ENCODE measurements at regions not wholly inside any gene's neighbourhood (a gene's known extent, or its start where the extent isn't known, plus 50 kb on each side); places are given as distances from the start of the nearest gene placed in this dataset.

- Histone ChIP-seq H3K79me2 (ENCODE audit: control insufficient read depth, insufficient read depth, low read length) (no peaks in the 10 kb centered on the region), H2AFZ (ENCODE audit: low read depth, low read length) (no peak overlapping the region), H3K4me2 (ENCODE audit: insufficient read depth, low read length) (no peak overlapping the region), H3K27ac (ENCODE audit: insufficient read depth, low read depth, low read length) (no peak overlapping the region), H3K9me3 (replicated peaks; ENCODE audit: control insufficient read depth, insufficient read depth, low read length) (peaks cover 4% of the 10 kb centered on the region), H3K4me1 (ENCODE audit: control insufficient read depth, extremely low read depth, insufficient read depth, low read length) (no peaks in the 10 kb centered on the region), H3K9ac (replicated peaks; ENCODE audit: extremely low read depth, insufficient read depth, low read length) (no peak overlapping the region), H3K27me3 (ENCODE audit: control insufficient read depth in 2 of 2, insufficient read depth in 2 of 2, low read length in 2 of 2) (no peaks in the 10 kb centered on the region), H3K9me1 (replicated peaks; ENCODE audit: control insufficient read depth, extremely low read depth, insufficient read depth, low read length) (no peaks in the 10 kb centered on the region), H4K20me1 (replicated peaks; ENCODE audit: control insufficient read depth, extremely low read depth, insufficient read depth, low read length) (no peaks in the 10 kb centered on the region), H3K4me3 (replicated peaks in 1 of 3; ENCODE audit: insufficient read depth in 1 of 3, low read depth in 1 of 3, low read length in 3 of 3) (no peak overlapping the region), H3K36me3 (ENCODE audit: control insufficient read depth in 2 of 2, extremely low read depth in 1 of 2, insufficient read depth in 2 of 2, low read length in 2 of 2) (no peaks in the 10 kb centered on the region)
- intact Hi-C loops (cut with micrococcal nuclease) (no loop called here), dilution Hi-C loops (cut with MboI; ENCODE audit: extremely low pct_ligation_motif_present, low sequenced_read_pairs) (no loop called here)
- CTCF ChIA-PET = no interaction called here
- BruUV-seq (replicated peaks) = no TSS peak
- FAIRE-seq = no peak
- POLR2A ChIA-PET = no interaction called here
- DNase-seq (ENCODE audit: low read depth, low spot score) = no peak
- TF ChIP-seq JUN (IDR thresholded peaks at IDR 0.05; ENCODE audit: borderline replicate concordance, insufficient read depth, insufficient read length, low read depth) (no peak), FOS (IDR thresholded peaks at IDR 0.05; ENCODE audit: borderline replicate concordance, insufficient read depth, low read length) (no peak), MAX (IDR thresholded peaks at IDR 0.05; ENCODE audit: insufficient read depth, insufficient read length) (no peak), MYC (IDR thresholded peaks at IDR 0.05; ENCODE audit: low read depth, low read length) (no peak), CTCF (IDR thresholded peaks at IDR 0.05; ENCODE audit: extremely low read depth in 1 of 2, insufficient read depth in 1 of 2, low read depth in 1 of 2, low read length in 2 of 2) (no peak), POLR2A (IDR thresholded peaks at IDR 0.05; ENCODE audit: low read depth, low read length) (no peak), POLR2AphosphoS5 (IDR thresholded peaks at IDR 0.05; ENCODE audit: insufficient read depth, low read depth, low read length) (no peak)
Observed at GRCh38 chr1:14320986-14321385, 277.5 kb upstream of the KAZN start.

GRCh38 chr1:14321422-14321821 lies 277.1 kb upstream of the KAZN start:
- ChIA-PET POLR2A (no interaction called here), CTCF (no interaction called here)
- TF ChIP-seq MAX (IDR thresholded peaks at IDR 0.05; ENCODE audit: insufficient read depth, insufficient read length) = no peak
- TF ChIP-seq CTCF (IDR thresholded peaks at IDR 0.05; ENCODE audit: extremely low read depth in 1 of 2, insufficient read depth in 1 of 2, low read depth in 1 of 2, low read length in 2 of 2) = no peak
- TF ChIP-seq MYC (IDR thresholded peaks at IDR 0.05; ENCODE audit: low read depth, low read length) = no peak
- no peak for TF ChIP-seq FOS (IDR thresholded peaks at IDR 0.05; ENCODE audit: borderline replicate concordance, insufficient read depth, low read length)
- no peak for TF ChIP-seq GATA2 (IDR thresholded peaks at IDR 0.05; ENCODE audit: insufficient read depth, insufficient read length, low read depth, low read length)
- no peak for TF ChIP-seq POLR2AphosphoS5 (IDR thresholded peaks at IDR 0.05; ENCODE audit: insufficient read depth, low read depth, low read length)
- TF ChIP-seq JUN (IDR thresholded peaks at IDR 0.05; ENCODE audit: borderline replicate concordance, insufficient read depth, insufficient read length, low read depth) = no peak
- no peak for TF ChIP-seq EZH2 (IDR thresholded peaks at IDR 0.05; ENCODE audit: borderline replicate concordance, low read depth, low read length, severe bottlenecking)
- no peak for TF ChIP-seq POLR2A (IDR thresholded peaks at IDR 0.05; ENCODE audit: low read depth, low read length)
- no peaks in the 10 kb centered on the region for H3K9me1 ChIP-seq (replicated peaks; ENCODE audit: control insufficient read depth, extremely low read depth, insufficient read depth, low read length)
- no peak overlapping the region for H3K4me2 ChIP-seq (ENCODE audit: insufficient read depth, low read length)
- BruUV-seq (replicated peaks) = no TSS peak
- no peak for FAIRE-seq
- no peaks in the 10 kb centered on the region for H3K79me2 ChIP-seq (ENCODE audit: control insufficient read depth, insufficient read depth, low read length)
- H3K4me1 ChIP-seq (ENCODE audit: control insufficient read depth, extremely low read depth, insufficient read depth, low read length) = no peaks in the 10 kb centered on the region
- H3K9ac ChIP-seq (replicated peaks; ENCODE audit: extremely low read depth, insufficient read depth, low read length) = no peak overlapping the region
- DNase-seq (ENCODE audit: low read depth, low spot score) = no peak
- no peak overlapping the region for H3K4me3 ChIP-seq (replicated peaks in 1 of 3; ENCODE audit: insufficient read depth in 1 of 3, low read depth in 1 of 3, low read length in 3 of 3)
- no peaks in the 10 kb centered on the region for H3K36me3 ChIP-seq (ENCODE audit: control insufficient read depth in 2 of 2, extremely low read depth in 1 of 2, insufficient read depth in 2 of 2, low read length in 2 of 2)
- peaks cover 4% of the 10 kb centered on the region for H3K9me3 ChIP-seq (replicated peaks; ENCODE audit: control insufficient read depth, insufficient read depth, low read length)
- intact Hi-C loops (cut with micrococcal nuclease) (no loop called here), dilution Hi-C loops (cut with MboI; ENCODE audit: extremely low pct_ligation_motif_present, low sequenced_read_pairs) (no loop called here)
- H3K27me3 ChIP-seq (ENCODE audit: control insufficient read depth in 2 of 2, insufficient read depth in 2 of 2, low read length in 2 of 2) = no peaks in the 10 kb centered on the region
- no peak overlapping the region for H3K27ac ChIP-seq (ENCODE audit: insufficient read depth, low read depth, low read length)
- H4K20me1 ChIP-seq (replicated peaks; ENCODE audit: control insufficient read depth, extremely low read depth, insufficient read depth, low read length) = no peaks in the 10 kb centered on the region
- no peak overlapping the region for H2AFZ ChIP-seq (ENCODE audit: low read depth, low read length)
